ENCODE measurements at regions not wholly inside any gene's neighbourhood (a gene's known extent, or its start where the extent isn't known, plus 50 kb on each side); places are given as distances from the start of the nearest gene placed in this dataset.

- no peak overlapping the region for H3K4me3 ChIP-seq (replicated peaks in 1 of 3; ENCODE audit: insufficient read depth in 1 of 3, low read depth in 2 of 3, low read length in 3 of 3)
- no TSS peak for BruUV-seq (replicated peaks)
- POLR2A ChIA-PET = no interaction called here
- H3K9ac ChIP-seq (ENCODE audit: insufficient read depth, low read depth, low read length) = no peak overlapping the region
- no peaks in the 10 kb centered on the region for H3K9me3 ChIP-seq (ENCODE audit: low read length)
- H3K36me3 ChIP-seq (replicated peaks in 1 of 2; ENCODE audit: control insufficient read depth in 1 of 2, insufficient read depth in 2 of 2, low read length in 2 of 2) = no peaks in the 10 kb centered on the region
- H3K4me2 ChIP-seq (ENCODE audit: low read depth, low read length) = no peak overlapping the region
- no peaks in the 10 kb centered on the region for H3K4me1 ChIP-seq (ENCODE audit: insufficient read depth, low read length)
- no peak for FAIRE-seq
- TF ChIP-seq ARID3A (IDR thresholded peaks at IDR 0.05; ENCODE audit: low read depth, low read length) (no peak), STAT6 (CRISPR knock-in tag; IDR thresholded peaks at IDR 0.05; ENCODE audit: borderline replicate concordance) (no peak), PBX2 (CRISPR knock-in tag; IDR thresholded peaks at IDR 0.05) (no peak), NR2F2 (IDR thresholded peaks at IDR 0.05; ENCODE audit: borderline replicate concordance, low read depth) (no peak), DDIT3 (CRISPR knock-in tag; IDR thresholded peaks at IDR 0.05) (no peak), ZNF282 (IDR thresholded peaks at IDR 0.05; ENCODE audit: partially characterized antibody) (no peak)
- no peak overlapping the region for H3K27ac ChIP-seq (ENCODE audit: extremely low read length, insufficient read depth, low read length)
- no peaks in the 10 kb centered on the region for H3K79me2 ChIP-seq (ENCODE audit: insufficient read depth, low read length)
- intact Hi-C loops (cut with micrococcal nuclease; ENCODE audit: unreplicated experiment) (no loop called here), in situ Hi-C loops (cut with HindIII; ENCODE audit: extremely low pct_ligation_motif_present, low pct_unique_long_range_greater_than_20kb) (no loop called here)
- CTCF ChIA-PET (ENCODE audit: low intra/inter-chr PET ratio, low total read pairs) = no interaction called here
- no peaks in the 10 kb centered on the region for H3K27me3 ChIP-seq (ENCODE audit: control insufficient read depth in 1 of 2, insufficient read depth in 2 of 2, low read length in 2 of 2)
- DNase-seq (ENCODE audit: low spot score) = no peak
- no peak for ATAC-seq
- no peaks in the 10 kb centered on the region for H4K20me1 ChIP-seq (ENCODE audit: insufficient read depth, low read length)
- H2AFZ ChIP-seq (ENCODE audit: low read length) = no peak overlapping the region
These were observed 81.9 kb downstream of the PALM2AKAP2 start for GRCh38 chr9:109861918-109862317.
